GM12878 (cell line): ENCODE measurements at regions not wholly inside any gene's neighbourhood (a gene's known extent, or its start where the extent isn't known, plus 50 kb on each side); places are given as distances from the start of the nearest gene placed in this dataset.

Experiments used
- ATAC-seq: fragments of 200-7000 bp; cut with Tn5 transposase; 3 replicates; pipeline ENCODE4 v1.9.1; 2020; ENCODE audit warnings: mild to moderate bottlenecking, moderate library complexity
- BruUV-seq: library from RNA; stranded (reverse); fragments of 400-500 nt; replicated peaks from 2 replicates; lab custom pipeline; 2021; lab: Mats Ljungman, UMichigan
- CTCF ChIA-PET: fragments of 300-600 bp; sonication (Branson Sonifier 250); formaldehyde crosslinking; extraction: SDS; loops from one replicate; lab custom pipeline; 2021; ENCODE audit warnings: inconsistent platforms; lab: Yijun Ruan, JAX
- POLR2A ChIA-PET: fragments of 350-600 bp; formaldehyde crosslinking; extraction: SDS; loops from one replicate; lab custom pipeline; 2021; ENCODE audit warnings: inconsistent platforms; lab: Charles Lee
- RAD21 ChIA-PET: fragments of 300-600 bp; sonication (Branson Sonifier 250); formaldehyde crosslinking; loops from one replicate; lab custom pipeline; 2023; ENCODE audit warnings: antibody characterized with exemption; ENCODE audit not compliant: unreplicated experiment; lab: Charles Lee
- SMC1A ChIA-PET: fragments of 300-600 bp; sonication (Branson Sonifier 250); formaldehyde crosslinking; loops from one replicate; lab custom pipeline; 2023; ENCODE audit not compliant: unreplicated experiment, uncharacterized antibody; lab: Charles Lee
- DNase-seq: peaks from one replicate; pipeline ENCODE4 v3.0.0-alpha.2; 2011; ENCODE audit warnings: low read depth, low spot score
- FAIRE-seq: peaks from 3 replicates; lab custom pipeline; 2011; peaks lifted over from hg19 to GRCh38; lab: Jason Lieb, UNC
- H2AFZ ChIP-seq: 2 replicates; pipeline ENCODE4 v1.6.0; 2011; ENCODE audit warnings: low read depth, low read length, control low read depth; ENCODE audit not compliant: control insufficient read depth
- H3K27ac ChIP-seq: 2 replicates; pipeline ENCODE4 v1.5.1; 2011; ENCODE audit warnings: control low read depth; ENCODE audit not compliant: control insufficient read depth, insufficient read depth
- H3K27me3 ChIP-seq, 2 experiments: replicated peaks in 1 of 2; 2 replicates each; pipeline versions ENCODE4 v1.6.0 to v1.6.1; 2011; ENCODE audit warnings: low read length in 1 of 2; ENCODE audit not compliant: control insufficient read depth in 2 of 2, insufficient read depth in 2 of 2
- H3K36me3 ChIP-seq, 2 experiments: 2 replicates each; pipeline ENCODE4 v1.5.1; 2011; ENCODE audit warnings: low read length in 1 of 2; ENCODE audit not compliant: control insufficient read depth in 2 of 2, insufficient read depth in 2 of 2
- H3K4me1 ChIP-seq: 2 replicates; pipeline ENCODE4 v1.6.1; 2011; ENCODE audit warnings: mild to moderate bottlenecking, low read length, moderate library complexity, mixed read lengths; ENCODE audit not compliant: control insufficient read depth, insufficient read depth
- H3K4me2 ChIP-seq: 2 replicates; pipeline ENCODE4 v1.6.0; 2011; ENCODE audit warnings: control low read depth; ENCODE audit not compliant: control insufficient read depth, insufficient read depth
- H3K4me3 ChIP-seq: fragments of 200-600 bp; sonication (generic); 2 replicates; pipeline ENCODE4 v1.5.1; 2016
- H3K79me2 ChIP-seq: 2 replicates; pipeline ENCODE4 v1.6.0; 2011; ENCODE audit warnings: low read length; ENCODE audit not compliant: control insufficient read depth, insufficient read depth
- H3K9ac ChIP-seq: 2 replicates; pipeline ENCODE4 v1.8.0; 2011; ENCODE audit warnings: low read length, control low read depth, mixed read lengths; ENCODE audit not compliant: control insufficient read depth, insufficient read depth
- H3K9me3 ChIP-seq: replicated peaks from 3 replicates; pipeline ENCODE4 v1.5.1; 2011; ENCODE audit warnings: mild to moderate bottlenecking, low read length; ENCODE audit not compliant: control insufficient read depth, insufficient read depth
- H4K20me1 ChIP-seq: 2 replicates; pipeline ENCODE4 v1.6.0; 2011; ENCODE audit not compliant: control insufficient read depth, insufficient read depth
- BCL3 ChIP-seq: IDR thresholded peaks from 2 replicates; pipeline ENCODE4 v1.6.1; 2011; ENCODE audit warnings: borderline replicate concordance, low read depth, mild to moderate bottlenecking, moderate library complexity, low read length; ENCODE audit not compliant: insufficient read depth, poor library complexity, severe bottlenecking
- CBX5 ChIP-seq: sonication (generic); IDR thresholded peaks from 2 replicates; pipeline ENCODE4 v1.6.1; 2016; ENCODE audit warnings: low read depth, moderate library complexity, mild to moderate bottlenecking, inconsistent platforms
- IRF3 ChIP-seq: fragments of 450-650 bp; IDR thresholded peaks from 2 replicates; pipeline ENCODE4 v1.6.1; 2014; ENCODE audit warnings: mild to moderate bottlenecking
- KDM1A ChIP-seq: fragments of 200-600 bp; sonication (generic); IDR thresholded peaks from 2 replicates; pipeline ENCODE4 v1.6.1; 2016; ENCODE audit warnings: borderline replicate concordance
- NFYB ChIP-seq: IDR thresholded peaks from 2 replicates; pipeline ENCODE4 v1.6.1; 2011; ENCODE audit warnings: low read depth, mild to moderate bottlenecking, low read length, improper control_type of control experiment, moderate library complexity; ENCODE audit not compliant: insufficient read depth
- POLR2A ChIP-seq: IDR thresholded peaks from 2 replicates; pipeline ENCODE4 v1.6.1; 2011; ENCODE audit warnings: low read depth, mild to moderate bottlenecking, low read length
- POU2F2 ChIP-seq: IDR thresholded peaks from 3 replicates; pipeline ENCODE4 v1.6.1; 2011; ENCODE audit warnings: low read depth, mild to moderate bottlenecking, low read length, borderline replicate concordance
- RUNX3 ChIP-seq: IDR thresholded peaks from 2 replicates; pipeline ENCODE4 v1.6.1; 2012; ENCODE audit warnings: low read length, inconsistent platforms
- SMARCA5 ChIP-seq: fragments of 450-650 bp; IDR thresholded peaks from 2 replicates; pipeline ENCODE4 v1.6.1; 2017; ENCODE audit warnings: mild to moderate bottlenecking
- ZZZ3 ChIP-seq: IDR thresholded peaks from 2 replicates; pipeline ENCODE4 v1.6.1; 2011; ENCODE audit warnings: low read depth; ENCODE audit not compliant: control insufficient read depth, insufficient read length
- WGBS: methylation state at CpG from one replicate; pipeline ENCODE4 v1.1.6; 2016; ENCODE audit warnings: low lambda C conversion rate; ENCODE audit not compliant: insufficient replicate concordance, insufficient coverage; ENCODE audit errors: missing lambda C conversion rate; 5-methylcytosine and 5-hydroxymethylcytosine counted together
- in situ Hi-C: fragments of 300-500 bp; cut with MboI; formaldehyde crosslinking; loops from 9 replicates; pipeline ENCODE4 v1.14.3; 2018; ENCODE audit warnings: mixed read lengths
- intact Hi-C: fragments of 100-400 bp; cut with micrococcal nuclease; formaldehyde crosslinking; loops from one replicate; pipeline ENCODE4 v1.14.2; 2022; ENCODE audit not compliant: unreplicated experiment

DNA sequence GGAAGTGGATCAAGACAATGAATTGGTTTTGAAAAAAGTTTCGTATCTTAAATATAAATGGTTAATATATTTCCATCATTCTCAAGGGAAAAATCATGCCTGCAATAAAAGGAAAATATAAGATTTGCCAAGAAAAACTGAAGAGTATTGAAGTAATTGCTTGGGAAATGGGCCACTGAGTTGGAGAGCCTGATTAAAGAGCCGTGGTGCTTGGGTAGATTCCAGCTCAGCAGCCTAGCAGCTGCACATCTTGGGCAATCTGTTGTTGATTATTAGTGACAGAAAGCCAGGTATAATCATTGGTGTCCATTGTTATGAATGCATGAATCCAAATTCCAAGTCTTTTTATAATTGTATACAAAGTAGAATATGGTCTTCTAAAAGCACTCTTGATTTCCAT, 800.9 kb upstream of the CHORDC1 start (continued):
- TF ChIP-seq RUNX3: no peak
- TF ChIP-seq IRF3: no peak
- TF ChIP-seq SMARCA5: no peak
- no peak for TF ChIP-seq KDM1A
- TF ChIP-seq, all 136 proteins: peak for 0

DNA sequence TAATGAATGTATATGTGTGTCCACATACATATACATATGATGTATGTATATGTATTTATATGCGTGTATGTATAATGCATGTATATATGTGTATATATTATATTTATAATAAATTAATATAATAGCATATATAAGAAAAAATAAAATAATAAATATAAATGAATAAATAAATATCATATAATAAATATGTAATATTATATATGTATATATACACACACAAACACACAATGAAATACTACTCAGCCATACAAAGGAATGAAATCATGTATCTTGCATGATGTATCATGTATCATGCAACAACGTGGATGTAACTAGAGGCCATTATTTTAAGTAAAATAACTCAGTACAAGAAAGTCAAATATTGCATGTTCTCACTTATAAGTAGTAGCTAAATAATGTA, 788.7 kb upstream of the CHORDC1 start:
- Histone ChIP-seq H3K27ac (no peak overlapping the region), H3K79me2 (no peaks in the 10 kb centered on the region), H4K20me1 (no peaks in the 10 kb centered on the region), H3K9ac (no peak overlapping the region), H3K36me3 (no peaks in the 10 kb centered on the region)
- in situ Hi-C loops: no loop called here
- ChIA-PET RAD21 (no interaction called here), POLR2A (no interaction called here), CTCF (no interaction called here)
- intact Hi-C loops: no loop called here
- WGBS: 50% methylated on average over 2 of the region's 2 CpGs
- no TSS peak for BruUV-seq
- no peak for ATAC-seq
- no peak for TF ChIP-seq POU2F2
- TF ChIP-seq POLR2A: no peak
- no peak for TF ChIP-seq CBX5
- TF ChIP-seq NFYB: no peak
- no peak for TF ChIP-seq ZZZ3
- TF ChIP-seq BCL3: no peak
- TF ChIP-seq, all 136 proteins: peak for 0
- no peaks in the 10 kb centered on the region for H3K9me3 ChIP-seq
- H3K4me2 ChIP-seq: no peak overlapping the region
- H3K4me3 ChIP-seq: no peak overlapping the region
- H3K27me3 ChIP-seq: no peaks in the 10 kb centered on the region
- H3K4me1 ChIP-seq: no peaks in the 10 kb centered on the region
- DNase-seq: no peak
- FAIRE-seq: no peak
- SMC1A ChIA-PET: no interaction called here
- no peak overlapping the region for H2AFZ ChIP-seq
